Prostate gland (tissue), 2 donors: ENCODE measurements at regions not wholly inside any gene's neighbourhood (a gene's known extent, or its start where the extent isn't known, plus 50 kb on each side); places are given as distances from the start of the nearest gene placed in this dataset.

ENCODE experiments used
- DNase-seq: peaks from one replicate; pipeline ENCODE4 v3.0.0-alpha.2; 2019; ENCODE audit warnings: low spot score
- H3K27ac ChIP-seq, 2 donors: fragments of 200-600 bp; sonication (generic); 2 replicates each; pipeline ENCODE4 v1.5.1; 2017 to 2019
- H3K27me3 ChIP-seq: fragments of 200-600 bp; sonication (generic); replicated peaks from 2 replicates; pipeline ENCODE4 v1.5.1; 2019; ENCODE audit not compliant: insufficient read depth
- H3K36me3 ChIP-seq, 2 donors: fragments of 200-600 bp; sonication (generic); 1 replicate in 1 of 2; 2 replicates in 1 of 2; pipeline versions ENCODE4 v1.5.1 to v1.8.1; 2017 to 2019
- H3K4me1 ChIP-seq: fragments of 200-600 bp; sonication (generic); replicated peaks from 2 replicates; pipeline ENCODE4 v1.5.1; 2019
- H3K4me3 ChIP-seq, 2 donors: fragments of 200-600 bp; sonication (generic); 2 replicates each; pipeline ENCODE4 v1.5.1; 2017 to 2019
- H3K9me3 ChIP-seq: fragments of 200-600 bp; sonication (generic); 2 replicates; pipeline ENCODE4 v1.5.1; 2017
- POLR2A ChIP-seq: fragments of 450-650 bp; IDR thresholded peaks from one replicate; pipeline ENCODE4 v1.6.1; 2016; ENCODE audit warnings: antibody characterized with exemption, mild to moderate bottlenecking
- POLR2AphosphoS5 ChIP-seq: sonication (generic); formaldehyde crosslinking; IDR thresholded peaks from one replicate; pipeline ENCODE4 v1.6.1; 2017; ENCODE audit warnings: antibody characterized with exemption
- WGBS: methylation state at CpG from one replicate; pipeline ENCODE4 v1.1.5; 2018; 5-methylcytosine and 5-hydroxymethylcytosine counted together
- intact Hi-C: fragments of 100-400 bp; cut with DNase I; formaldehyde crosslinking; loops from one replicate; pipeline ENCODE4 v1.14.2; 2022
- TF ChIP-seq, protein P1 (sequence below), 4 experiments: fragments of 200-600 bp in 2 of 4; fragments of 450-650 bp in 2 of 4; sonication (generic) in 2 of 4; IDR thresholded peaks; 1 replicate in 3 of 4; 2 replicates in 1 of 4; pipeline ENCODE4 v1.5.1; 2016 to 2019; ENCODE audit warnings: antibody characterized with exemption in 4 of 4, mild to moderate bottlenecking in 2 of 4, moderate library complexity in 2 of 4

DNA sequence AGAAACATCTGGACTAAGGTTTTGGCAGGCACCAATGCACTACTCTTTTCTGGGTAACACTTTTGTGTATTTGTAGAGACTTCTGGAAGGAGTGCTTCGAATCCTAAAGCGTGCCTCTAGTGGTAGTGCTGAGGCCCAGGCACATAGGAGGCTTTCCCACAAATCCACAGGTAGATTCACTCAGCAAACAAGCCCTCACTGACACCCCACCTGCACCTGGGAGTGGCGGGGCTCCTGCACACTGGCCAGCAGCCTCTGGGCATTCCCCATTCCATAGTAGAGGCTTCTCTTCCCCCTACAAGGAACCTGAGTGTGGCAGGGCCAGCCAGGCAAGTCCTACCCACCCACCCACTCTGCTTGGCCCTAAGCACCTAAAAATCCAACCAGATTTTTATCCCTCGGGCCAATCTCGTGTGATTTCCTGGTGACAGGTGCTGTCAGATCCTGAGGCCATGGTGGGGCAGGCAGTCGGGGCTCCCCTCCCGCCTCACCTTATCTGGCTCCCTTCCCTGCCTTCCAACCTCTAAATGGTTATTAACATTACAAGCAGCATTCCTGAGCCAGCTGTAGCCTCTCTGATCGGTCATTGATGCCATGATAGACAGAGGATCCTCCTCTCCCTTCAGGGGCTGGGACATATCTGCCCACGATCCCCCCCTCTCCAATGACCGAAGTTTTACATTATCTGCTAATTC, 82.4 kb downstream of the SLC2A10 start:
- intact Hi-C loops: no loop called here
- 53% methylated on average over 10 of the region's 10 CpGs for WGBS
- Histone ChIP-seq H3K36me3 (no peaks in the 10 kb centered on the region), H3K9me3 (no peaks in the 10 kb centered on the region), H3K4me3 (no peak overlapping the region), H3K4me1 (no peaks in the 10 kb centered on the region), H3K27ac (no peak overlapping the region), H3K27me3 (no peaks in the 10 kb centered on the region)
- DNase-seq: no peak
- TF ChIP-seq, protein P1, sequence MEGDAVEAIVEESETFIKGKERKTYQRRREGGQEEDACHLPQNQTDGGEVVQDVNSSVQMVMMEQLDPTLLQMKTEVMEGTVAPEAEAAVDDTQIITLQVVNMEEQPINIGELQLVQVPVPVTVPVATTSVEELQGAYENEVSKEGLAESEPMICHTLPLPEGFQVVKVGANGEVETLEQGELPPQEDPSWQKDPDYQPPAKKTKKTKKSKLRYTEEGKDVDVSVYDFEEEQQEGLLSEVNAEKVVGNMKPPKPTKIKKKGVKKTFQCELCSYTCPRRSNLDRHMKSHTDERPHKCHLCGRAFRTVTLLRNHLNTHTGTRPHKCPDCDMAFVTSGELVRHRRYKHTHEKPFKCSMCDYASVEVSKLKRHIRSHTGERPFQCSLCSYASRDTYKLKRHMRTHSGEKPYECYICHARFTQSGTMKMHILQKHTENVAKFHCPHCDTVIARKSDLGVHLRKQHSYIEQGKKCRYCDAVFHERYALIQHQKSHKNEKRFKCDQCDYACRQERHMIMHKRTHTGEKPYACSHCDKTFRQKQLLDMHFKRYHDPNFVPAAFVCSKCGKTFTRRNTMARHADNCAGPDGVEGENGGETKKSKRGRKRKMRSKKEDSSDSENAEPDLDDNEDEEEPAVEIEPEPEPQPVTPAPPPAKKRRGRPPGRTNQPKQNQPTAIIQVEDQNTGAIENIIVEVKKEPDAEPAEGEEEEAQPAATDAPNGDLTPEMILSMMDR (IDR thresholded peaks at IDR 0.05): no peak
- TF ChIP-seq POLR2AphosphoS5 (no peak), POLR2A (no peak)

DNA sequence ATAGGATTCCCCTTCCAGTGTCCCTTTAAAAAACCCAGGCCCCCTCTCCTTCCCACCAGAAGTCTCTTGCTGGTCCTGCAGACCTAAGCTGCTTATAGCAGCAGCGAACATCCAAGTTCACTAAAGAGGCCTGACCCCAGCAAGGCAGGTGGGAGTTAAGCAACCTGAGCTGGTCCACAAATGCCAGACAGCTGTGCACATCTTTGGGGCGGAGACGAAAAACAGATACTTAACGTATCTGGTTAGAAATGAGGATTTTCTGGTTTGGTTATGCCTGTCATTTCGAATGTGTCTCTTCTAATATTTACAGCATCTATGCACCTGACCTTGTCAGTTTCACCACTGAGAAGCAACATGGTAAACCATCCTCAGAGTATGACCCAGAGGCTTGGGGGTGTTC, 87.8 kb downstream of the SLC2A10 start:
- TF ChIP-seq, protein P1 (IDR thresholded peaks at IDR 0.05): no peak
- TF ChIP-seq POLR2AphosphoS5: no peak
- no peak for TF ChIP-seq POLR2A
- Histone ChIP-seq H3K27ac (no peak overlapping the region), H3K4me3 (no peak overlapping the region), H3K4me1 (no peaks in the 10 kb centered on the region), H3K9me3 (no peaks in the 10 kb centered on the region), H3K27me3 (no peaks in the 10 kb centered on the region), H3K36me3 (no peaks in the 10 kb centered on the region)
- WGBS: 79% methylated on average over 5 of the region's 5 CpGs
- no peak for DNase-seq
- intact Hi-C loops: no loop called here

DNA sequence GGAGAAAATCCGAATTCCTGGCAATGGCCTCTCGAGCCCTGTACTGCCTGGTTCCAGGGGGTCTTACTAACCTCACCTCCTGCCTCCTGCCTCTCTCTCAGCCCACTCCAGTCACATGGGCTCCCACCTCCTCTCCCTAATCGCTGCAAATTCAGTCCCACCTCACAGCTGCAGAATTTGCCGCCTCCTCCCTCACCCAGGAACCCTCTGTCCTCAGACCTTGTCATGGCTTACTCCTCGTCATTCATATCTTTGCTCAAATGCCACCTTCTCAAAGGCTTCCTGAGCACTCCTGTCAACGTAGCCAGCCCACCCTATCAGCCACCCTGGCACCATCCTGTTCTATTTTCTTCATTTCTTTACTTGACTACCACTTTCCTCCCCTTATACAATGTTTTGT, 89.0 kb downstream of the SLC2A10 start:
- H3K27me3 ChIP-seq: no peaks in the 10 kb centered on the region
- H3K9me3 ChIP-seq: no peaks in the 10 kb centered on the region
- DNase-seq: no peak
- intact Hi-C loops: no loop called here
- 83% methylated on average over 6 of the region's 6 CpGs for WGBS
- H3K4me1 ChIP-seq: no peaks in the 10 kb centered on the region
- TF ChIP-seq POLR2AphosphoS5: no peak
- TF ChIP-seq POLR2A: no peak
- TF ChIP-seq, protein P1 (IDR thresholded peaks at IDR 0.05): no peak
- H3K36me3 ChIP-seq: no peaks in the 10 kb centered on the region
- no peak overlapping the region for H3K27ac ChIP-seq
- no peak overlapping the region for H3K4me3 ChIP-seq

DNA sequence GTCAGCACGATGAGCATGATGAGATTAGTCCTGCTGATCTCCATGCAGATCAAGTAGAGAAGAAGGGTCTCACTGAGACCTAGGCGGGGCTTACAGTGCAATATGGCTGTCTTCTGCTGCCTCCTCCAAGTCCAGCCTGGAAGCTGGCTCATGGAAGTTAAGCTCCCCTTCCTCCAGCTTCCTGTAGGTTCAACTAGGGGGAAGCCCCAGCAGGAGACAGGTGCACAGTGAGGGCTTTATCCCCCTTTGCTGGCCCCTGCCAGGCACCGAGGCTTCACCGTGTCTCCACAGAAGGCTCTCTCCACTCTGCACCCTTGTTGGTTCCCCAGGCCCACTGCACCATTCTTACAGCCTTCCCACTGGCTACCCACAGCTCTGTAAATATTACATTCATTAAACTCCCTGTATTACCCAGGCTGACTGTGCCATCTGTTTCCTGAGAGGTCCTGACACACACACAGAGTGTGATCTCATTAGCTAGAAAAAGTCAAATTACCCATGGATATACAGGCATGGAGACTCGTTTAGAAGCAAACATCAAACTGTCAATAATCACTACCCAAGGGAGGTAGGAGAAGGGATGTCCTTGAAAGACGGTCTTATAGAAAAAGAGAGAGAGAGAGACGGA, 90.4 kb downstream of the SLC2A10 start:
- intact Hi-C loops: no loop called here
- H3K36me3 ChIP-seq: no peaks in the 10 kb centered on the region
- H3K27ac ChIP-seq: no peak overlapping the region
- WGBS: 45% methylated on average over 7 of the region's 7 CpGs
- H3K4me3 ChIP-seq: no peak overlapping the region
- no peaks in the 10 kb centered on the region for H3K27me3 ChIP-seq
- no peaks in the 10 kb centered on the region for H3K4me1 ChIP-seq
- no peak for DNase-seq
- H3K9me3 ChIP-seq: no peaks in the 10 kb centered on the region
- TF ChIP-seq POLR2AphosphoS5 (no peak), POLR2A (no peak)
- TF ChIP-seq, protein P1 (IDR thresholded peaks at IDR 0.05): no peak

DNA sequence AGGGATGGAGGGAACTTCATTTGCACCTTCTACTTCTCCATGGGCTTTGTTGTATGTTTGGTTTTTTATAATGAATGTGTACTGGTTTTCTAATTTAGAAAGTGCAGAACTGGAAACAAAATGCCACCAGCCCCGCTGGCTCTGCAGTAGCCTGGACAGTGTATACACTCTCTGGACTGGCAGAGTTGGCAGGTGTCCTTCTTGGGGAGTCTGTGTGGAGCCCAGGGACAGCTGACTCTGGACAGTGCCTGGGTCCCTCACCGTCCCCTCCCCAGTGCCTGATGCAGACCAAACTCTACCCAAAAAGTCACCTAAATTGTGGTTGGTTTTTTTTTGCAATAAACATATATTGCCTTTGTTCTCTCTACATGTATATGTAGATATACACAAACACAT, 91.0 kb downstream of the SLC2A10 start:
- WGBS: 82% methylated on average over 2 of the region's 2 CpGs
- H3K9me3 ChIP-seq: no peaks in the 10 kb centered on the region
- TF ChIP-seq POLR2AphosphoS5: no peak
- no peak for TF ChIP-seq POLR2A
- TF ChIP-seq, protein P1 (IDR thresholded peaks at IDR 0.05): no peak
- no peak overlapping the region for H3K4me3 ChIP-seq
- H3K36me3 ChIP-seq: no peaks in the 10 kb centered on the region
- no peaks in the 10 kb centered on the region for H3K4me1 ChIP-seq
- H3K27ac ChIP-seq: no peak overlapping the region
- intact Hi-C loops: no loop called here
- DNase-seq: no peak
- no peaks in the 10 kb centered on the region for H3K27me3 ChIP-seq
